SK-N-MC (cell line): ENCODE measurements at regions not wholly inside any gene's neighbourhood (a gene's known extent, or its start where the extent isn't known, plus 50 kb on each side); places are given as distances from the start of the nearest gene placed in this dataset.

Experiments used
- EZH2 ChIP-seq: fragments of 200-600 bp; sonication (generic); IDR thresholded peaks from one replicate; pipeline ENCODE4 v1.6.1; 2017; ENCODE audit warnings: antibody characterized with exemption
- POLR2AphosphoS5 ChIP-seq: IDR thresholded peaks from 2 replicates; pipeline ENCODE4 v1.6.1; 2012; ENCODE audit warnings: mild to moderate bottlenecking, low read depth, low read length, borderline replicate concordance

DNA sequence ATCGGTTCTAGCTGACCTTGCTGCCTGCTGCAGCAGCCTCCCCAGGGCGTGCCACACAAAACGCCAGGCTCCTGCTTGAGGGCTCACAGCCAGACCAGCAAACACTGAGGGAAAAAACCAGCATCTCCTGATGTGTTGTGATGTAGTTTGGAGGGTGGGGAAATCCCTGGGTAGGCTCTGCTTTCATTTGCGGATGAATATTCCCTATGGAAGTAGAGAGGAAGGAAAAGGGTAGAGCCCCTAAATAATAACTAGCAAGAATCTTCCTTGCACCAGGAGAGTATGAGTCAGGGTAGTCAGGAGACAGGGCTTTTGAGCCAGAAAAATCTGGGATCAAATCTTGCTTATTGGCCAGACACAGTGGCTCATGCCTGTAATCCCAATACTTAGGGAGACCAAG is 545.3 kb downstream of the RFC3 start:
- no peak for TF ChIP-seq EZH2
- TF ChIP-seq POLR2AphosphoS5, result no peak
